ENCODE measurements at regions not wholly inside any gene's neighbourhood (a gene's known extent, or its start where the extent isn't known, plus 50 kb on each side); places are given as distances from the start of the nearest gene placed in this dataset.

DNA sequence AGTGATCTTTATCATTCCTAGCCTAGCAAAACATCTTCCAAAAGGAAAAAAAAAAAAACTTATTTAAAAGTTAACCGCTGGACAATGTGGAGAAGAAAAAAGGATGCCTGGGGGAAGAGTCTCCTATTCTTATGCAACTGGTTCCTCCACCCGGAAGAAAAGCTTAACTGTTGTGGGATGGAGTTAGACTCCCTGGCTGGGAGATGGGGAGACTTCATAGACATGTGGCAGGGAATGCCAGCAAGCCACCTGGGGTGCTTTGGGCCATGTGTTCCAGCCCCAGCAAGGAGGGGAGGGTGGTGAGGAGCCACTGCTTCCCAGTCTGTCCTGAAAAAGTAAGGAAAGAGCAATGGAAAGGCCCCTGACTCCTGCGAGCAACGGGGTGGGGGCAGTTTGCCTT is 119.4 kb upstream of the SPIN4 start:
- no peak overlapping the region for H2BK12ac ChIP-seq (ENCODE audit: low read depth, low read length)
- ChIA-PET CTCF (ENCODE audit: partially characterized antibody) (no interaction called here), POLR2A (ENCODE audit: partially characterized antibody) (no interaction called here)
- no peak overlapping the region for H2AFZ ChIP-seq (ENCODE audit: low read length)
- 76% methylated on average over 2 of the region's 4 CpGs; no CpG with 5 or more reads in 1 of the 2 experiments for WGBS, 2 experiments (ENCODE audit: extremely low coverage in 1 of 2, insufficient coverage in 1 of 2, insufficient read length in 1 of 2, insufficient replicate concordance in 2 of 2, low coverage in 1 of 2, low lambda C conversion rate in 2 of 2, missing lambda C conversion rate in 1 of 2)
- no peak overlapping the region for H2AK5ac ChIP-seq (ENCODE audit: low read depth, low read length)
- FAIRE-seq (no peak), DNase-seq (ENCODE audit: low read depth in 1 of 2, low spot score in 2 of 2) (no peak)
- H4K91ac ChIP-seq (replicated peaks; ENCODE audit: insufficient read length, low read length): no peak overlapping the region
- no peaks in the 10 kb centered on the region for H3K27me3 ChIP-seq (replicated peaks in 1 of 4; ENCODE audit: control insufficient read depth in 3 of 4, extremely low read depth in 1 of 4, insufficient read depth in 3 of 4, low read length in 3 of 4)
- H4K5ac ChIP-seq (ENCODE audit: insufficient read length, low read depth, low read length): no peak overlapping the region
- H3K4me2 ChIP-seq (ENCODE audit: insufficient read depth in 1 of 2, low read depth in 2 of 2, low read length in 2 of 2): no peak overlapping the region
- H3K79me1 ChIP-seq (ENCODE audit: low read depth, low read length): no peaks in the 10 kb centered on the region
- H2BK20ac ChIP-seq (ENCODE audit: low read length): no peak overlapping the region
- H3K23ac ChIP-seq (ENCODE audit: insufficient read length): no peak overlapping the region
- H3K9ac ChIP-seq (replicated peaks in 1 of 4; ENCODE audit: extremely low read depth in 1 of 4, low read depth in 3 of 4, low read length in 3 of 4): no peak overlapping the region
- H3K18ac ChIP-seq (ENCODE audit: extremely low read depth, low read length): no peak overlapping the region
- no peak overlapping the region for H3K4ac ChIP-seq (replicated peaks; ENCODE audit: insufficient read length, low read depth, low read length)
- no peak for TF ChIP-seq SUZ12 (IDR thresholded peaks at IDR 0.05; ENCODE audit: low read length)
- TF ChIP-seq CTBP2 (IDR thresholded peaks at IDR 0.05; ENCODE audit: borderline replicate concordance, insufficient read depth, insufficient read length, low read length): no peak
- TF ChIP-seq BRCA1 (IDR thresholded peaks at IDR 0.05; ENCODE audit: low read depth, low read length): no peak
- no peak for TF ChIP-seq RXRA (IDR thresholded peaks at IDR 0.05; ENCODE audit: insufficient read depth, low read depth, low read length)
- H4K8ac ChIP-seq (ENCODE audit: extremely low read depth, insufficient read depth, low read length): no peak overlapping the region
- peaks cover 0 to 2% (median 0%) of the 10 kb centered on the region in 4 experiments; a peak in 1 of 8 replicates for H3K36me3 ChIP-seq (ENCODE audit: control insufficient read depth in 2 of 4, insufficient read depth in 4 of 4, low read length in 3 of 4)
- no peak overlapping the region for H2BK5ac ChIP-seq (ENCODE audit: low read depth, low read length)
- H2BK15ac ChIP-seq (ENCODE audit: low read length): no peak overlapping the region
- H3K4me1 ChIP-seq (replicated peaks in 1 of 4; ENCODE audit: control insufficient read depth in 3 of 4, insufficient read depth in 4 of 4, low read length in 3 of 4): no peaks in the 10 kb centered on the region
- no peaks in the 10 kb centered on the region for H3K23me2 ChIP-seq (ENCODE audit: low read depth, low read length)
- H3K79me2 ChIP-seq (ENCODE audit: control insufficient read depth in 1 of 2, insufficient read depth in 2 of 2, low read length in 2 of 2): no peaks in the 10 kb centered on the region
- H4K20me1 ChIP-seq (replicated peaks in 1 of 2; ENCODE audit: control insufficient read depth in 1 of 2, insufficient read depth in 2 of 2, low read length in 2 of 2): no peaks in the 10 kb centered on the region
- no peak overlapping the region for H3K56ac ChIP-seq (replicated peaks; ENCODE audit: insufficient read length, low read depth, low read length)
- H2BK120ac ChIP-seq (replicated peaks; ENCODE audit: low read depth, low read length): no peak overlapping the region
- H3K9me3 ChIP-seq (ENCODE audit: insufficient read depth in 2 of 2, low read depth in 1 of 2, low read length in 1 of 2): peaks cover 3 to 9% of the 10 kb centered on the region in 2 experiments; a peak in 3 of 4 replicates
- no peak overlapping the region for H3K27ac ChIP-seq (ENCODE audit: low read depth, low read length)
- no peak overlapping the region for H3K4me3 ChIP-seq (ENCODE audit: extremely low read depth in 1 of 4, insufficient read depth in 2 of 4, low read depth in 3 of 4, low read length in 4 of 4)
- H3K14ac ChIP-seq (ENCODE audit: insufficient read length): no peak overlapping the region
